NCI-H82 (cell line): ENCODE measurements at regions not wholly inside any gene's neighbourhood (a gene's known extent, or its start where the extent isn't known, plus 50 kb on each side); places are given as distances from the start of the nearest gene placed in this dataset.
"Not testable (repeated sequence)": the region's sequence is repeated elsewhere in the genome, so short reads cannot be mapped to it uniquely, and the experiment has no call there.

Source experiments
- DNase-seq: peaks from one replicate; lab custom pipeline; 2025; lab: John Stamatoyannopoulos, UW

GRCh38 chr11:107276077-107276476, 181.5 kb downstream of the CWF19L2 start:
- no peak for DNase-seq

- no peak for DNase-seq
These were observed 182.0 kb downstream of the CWF19L2 start for GRCh38 chr11:107275632-107276031.

GRCh38 chr11:107274138-107274537, 183.5 kb downstream of the CWF19L2 start:
- DNase-seq = no peak

- no peak for DNase-seq
These were observed 185.1 kb downstream of the CWF19L2 start for GRCh38 chr11:107272561-107272960.

- no peak for DNase-seq
These were observed 186.2 kb downstream of the CWF19L2 start for GRCh38 chr11:107271425-107271824.

GRCh38 chr11:107268977-107269376, 188.6 kb downstream of the CWF19L2 start:
- DNase-seq = no peak

- DNase-seq = no peak
These were observed 191.2 kb downstream of the CWF19L2 start for GRCh38 chr11:107266455-107266854.

GRCh38 chr11:107265591-107266121, 192.0 kb downstream of the CWF19L2 start:
- DNase-seq = no peak

GRCh38 chr11:107263844-107264563, 193.6 kb downstream of the CWF19L2 start:
- DNase-seq = no peak

GRCh38 chr11:107259811-107260221, 197.8 kb downstream of the CWF19L2 start:
- DNase-seq = peak; percentile 1

GRCh38 chr11:107257710-107258109, 199.9 kb downstream of the CWF19L2 start:
- DNase-seq = no peak

GRCh38 chr11:107253661-107254060, 204.0 kb downstream of the CWF19L2 start:
- not testable (repeated sequence) for DNase-seq

GRCh38 chr11:107252429-107253161, 205.0 kb downstream of the CWF19L2 start:
- no peak for DNase-seq

- DNase-seq = no peak
These were observed 206.3 kb downstream of the CWF19L2 start for GRCh38 chr11:107251298-107251697.

- DNase-seq = no peak
These were observed 207.6 kb downstream of the CWF19L2 start for GRCh38 chr11:107250017-107250416.

GRCh38 chr11:107249054-107249453, 208.6 kb downstream of the CWF19L2 start:
- no peak for DNase-seq

GRCh38 chr11:107247167-107247861, 210.3 kb downstream of the CWF19L2 start:
- DNase-seq = no peak

GRCh38 chr11:107243929-107244328, 213.7 kb downstream of the CWF19L2 start:
- DNase-seq = no peak

- no peak for DNase-seq
These were observed 214.2 kb upstream of the GUCY1A2 start for GRCh38 chr11:107232451-107232850.

- no peak for DNase-seq
These were observed 206.6 kb upstream of the GUCY1A2 start for GRCh38 chr11:107224836-107225235.

- no peak for DNase-seq
These were observed 204.7 kb upstream of the GUCY1A2 start for GRCh38 chr11:107222916-107223460.

- DNase-seq = no peak
These were observed 204.2 kb upstream of the GUCY1A2 start for GRCh38 chr11:107222431-107222830.
